ENCODE measurements at regions not wholly inside any gene's neighbourhood (a gene's known extent, or its start where the extent isn't known, plus 50 kb on each side); places are given as distances from the start of the nearest gene placed in this dataset.

DNA sequence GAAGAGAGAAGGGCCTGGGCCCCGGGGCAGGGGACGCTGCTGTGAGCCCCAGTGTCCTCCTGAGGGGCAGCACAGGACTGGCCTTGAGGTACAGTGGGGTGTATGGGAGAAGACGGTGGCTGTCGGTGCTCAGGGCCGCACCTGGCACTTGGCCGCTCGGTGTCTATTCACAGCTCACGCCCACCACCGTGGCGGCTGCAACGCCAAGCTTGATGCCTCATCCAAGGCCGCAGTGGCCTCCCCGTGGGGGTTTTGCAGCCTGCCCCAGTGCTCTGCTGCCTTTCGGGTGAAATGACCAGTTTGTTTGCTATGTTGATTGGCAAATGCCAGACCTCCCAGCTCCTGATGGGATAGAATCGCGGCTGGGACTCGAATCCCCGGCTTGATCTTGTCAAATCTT, 79.5 kb upstream of the SLCO4A1 start:
- no peak for DNase-seq (ENCODE audit: low read depth in 2 of 2)

DNA sequence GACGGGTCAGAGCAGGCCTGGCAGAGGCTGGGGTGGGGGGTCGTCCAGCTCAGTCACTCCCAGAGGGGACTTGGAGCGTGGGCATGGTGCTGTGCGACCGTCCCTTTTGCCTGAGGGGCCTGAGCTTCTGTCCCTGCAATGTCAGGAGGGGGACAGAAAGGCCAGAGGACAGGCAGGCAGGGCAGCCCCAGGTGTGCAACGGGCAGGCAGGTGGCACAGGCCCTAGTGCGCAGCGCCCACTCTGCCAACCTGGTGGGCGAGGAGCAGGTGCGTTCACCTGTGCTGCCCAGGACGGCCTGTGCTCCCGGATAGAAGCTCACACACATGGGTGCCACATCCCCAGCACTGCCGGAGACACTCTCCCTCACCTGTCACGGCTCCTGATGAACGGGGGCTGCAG, 78.7 kb upstream of the SLCO4A1 start:
- no peak for DNase-seq (ENCODE audit: low read depth in 2 of 2)

- no peak for DNase-seq (ENCODE audit: low read depth in 2 of 2)
Observed at GRCh38 chr20:62564456-62565245, 77.7 kb upstream of the SLCO4A1 start.

GRCh38 chr20:62566266-62566665, 76.0 kb upstream of the SLCO4A1 start:
- no peak for DNase-seq (ENCODE audit: low read depth in 2 of 2)

DNA sequence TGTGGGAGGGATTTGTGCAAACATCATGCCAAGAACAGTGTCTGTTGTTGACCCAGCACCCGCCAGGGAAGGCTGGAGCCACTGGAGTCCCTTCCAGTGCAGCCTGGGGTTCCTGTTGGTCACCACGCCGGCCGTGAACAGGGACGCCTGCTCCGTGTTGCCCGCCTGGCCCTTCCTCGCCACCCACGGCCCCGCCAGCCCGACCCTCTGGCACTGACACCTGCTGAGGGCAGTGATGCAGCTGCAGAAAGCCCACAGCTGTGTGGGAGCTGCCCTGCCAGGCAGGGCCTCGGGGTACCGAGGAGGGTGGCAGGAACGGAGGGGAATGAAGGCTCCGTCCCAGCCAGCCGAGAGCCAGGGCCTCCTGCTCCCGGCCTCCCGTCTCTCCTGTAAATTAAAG, 75.5 kb upstream of the SLCO4A1 start:
- DNase-seq (ENCODE audit: low read depth in 2 of 2), result no peak

GRCh38 chr20:62567246-62568044, 74.9 kb upstream of the SLCO4A1 start:
- no peak for DNase-seq (ENCODE audit: low read depth in 2 of 2)

DNA sequence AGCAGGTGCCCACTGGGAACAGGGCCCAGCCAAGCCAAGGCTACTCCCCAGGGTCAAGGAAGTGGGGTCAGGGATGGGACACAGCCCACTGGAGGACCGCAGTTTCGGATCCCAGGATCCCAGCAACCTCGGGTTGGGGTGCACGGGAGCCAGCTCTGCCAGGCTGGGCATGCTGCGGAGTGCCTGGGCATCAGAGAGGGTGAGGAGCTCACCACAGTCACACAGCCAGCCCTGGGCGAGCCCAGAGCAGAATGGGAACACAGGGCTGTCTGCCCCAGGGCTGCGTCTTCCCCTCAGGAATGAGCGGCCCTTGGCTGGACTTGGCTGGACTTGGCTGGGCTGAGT, 74.3 kb upstream of the SLCO4A1 start:
- no peak for DNase-seq (ENCODE audit: low read depth in 2 of 2)

GRCh38 chr20:62569615-62570014, 72.7 kb upstream of the SLCO4A1 start:
- no peak for DNase-seq (ENCODE audit: low read depth in 2 of 2)

- no peak for DNase-seq (ENCODE audit: low read depth in 2 of 2)
Observed at GRCh38 chr20:62570403-62570802, 71.9 kb upstream of the SLCO4A1 start.

GRCh38 chr20:62570897-62571668, 71.2 kb upstream of the SLCO4A1 start:
- no peak for DNase-seq (ENCODE audit: low read depth in 2 of 2)

DNA sequence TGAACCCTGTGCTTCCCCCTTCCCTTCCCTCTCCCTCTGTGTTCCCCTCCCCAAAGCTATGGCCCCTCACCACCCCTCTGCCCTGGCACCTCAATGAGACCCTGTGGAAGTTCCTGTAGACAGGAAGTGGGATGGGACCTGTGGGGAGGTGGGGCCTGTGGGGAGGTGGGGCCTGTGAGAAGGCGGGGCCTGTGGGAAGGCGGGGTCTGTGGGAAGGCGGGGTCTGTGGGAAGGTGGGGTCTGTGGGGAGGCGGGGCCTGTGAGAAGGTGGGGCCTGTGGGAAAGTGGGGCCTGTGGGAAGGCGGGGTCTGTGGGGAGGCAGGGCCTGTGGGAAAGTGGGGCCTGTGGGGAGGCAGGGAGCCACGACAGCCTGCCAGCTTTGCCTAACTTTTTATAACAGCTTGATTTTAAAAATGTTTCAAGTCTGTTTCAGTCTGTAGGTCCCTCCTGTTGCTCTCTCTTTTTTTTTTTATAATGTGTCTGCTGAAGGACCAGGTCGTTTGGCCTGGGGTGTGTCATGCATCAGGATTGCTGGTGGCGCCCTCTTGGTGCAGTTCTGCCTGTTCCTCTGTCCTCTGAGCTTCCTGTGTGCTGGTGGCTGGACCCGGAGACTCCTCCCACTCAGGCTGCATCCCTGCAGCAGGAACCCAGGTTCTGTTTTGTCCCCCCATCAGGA, 70.5 kb upstream of the SLCO4A1 start:
- no peak for DNase-seq (ENCODE audit: low read depth in 2 of 2)

DNA sequence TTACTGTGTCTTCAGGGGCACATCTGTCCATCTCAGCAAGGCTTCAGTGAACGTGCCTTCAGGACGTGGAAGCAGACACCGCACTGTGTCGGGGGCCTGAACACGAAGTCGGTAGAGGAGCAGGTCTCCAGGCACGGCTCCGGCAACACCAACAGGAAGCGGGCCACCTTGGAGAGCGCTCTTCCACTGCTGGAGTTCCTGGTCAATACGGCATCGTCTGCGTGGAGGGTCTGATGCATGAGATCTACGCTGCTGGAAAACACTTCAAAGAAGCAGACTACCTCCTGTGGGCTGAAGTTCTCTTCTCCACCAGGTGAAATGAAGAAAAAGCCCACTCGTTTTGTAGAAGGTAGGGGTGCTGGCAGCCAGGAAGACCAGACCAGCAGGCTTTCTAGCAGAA, 69.3 kb upstream of the SLCO4A1 start:
- no peak for DNase-seq (ENCODE audit: low read depth in 2 of 2)

- DNase-seq (ENCODE audit: low read depth in 2 of 2), result no peak
Observed at GRCh38 chr20:62573817-62574216, 68.5 kb upstream of the SLCO4A1 start.

GRCh38 chr20:62574230-62574993, 67.9 kb upstream of the SLCO4A1 start:
- no peak for DNase-seq (ENCODE audit: low read depth in 2 of 2)

DNA sequence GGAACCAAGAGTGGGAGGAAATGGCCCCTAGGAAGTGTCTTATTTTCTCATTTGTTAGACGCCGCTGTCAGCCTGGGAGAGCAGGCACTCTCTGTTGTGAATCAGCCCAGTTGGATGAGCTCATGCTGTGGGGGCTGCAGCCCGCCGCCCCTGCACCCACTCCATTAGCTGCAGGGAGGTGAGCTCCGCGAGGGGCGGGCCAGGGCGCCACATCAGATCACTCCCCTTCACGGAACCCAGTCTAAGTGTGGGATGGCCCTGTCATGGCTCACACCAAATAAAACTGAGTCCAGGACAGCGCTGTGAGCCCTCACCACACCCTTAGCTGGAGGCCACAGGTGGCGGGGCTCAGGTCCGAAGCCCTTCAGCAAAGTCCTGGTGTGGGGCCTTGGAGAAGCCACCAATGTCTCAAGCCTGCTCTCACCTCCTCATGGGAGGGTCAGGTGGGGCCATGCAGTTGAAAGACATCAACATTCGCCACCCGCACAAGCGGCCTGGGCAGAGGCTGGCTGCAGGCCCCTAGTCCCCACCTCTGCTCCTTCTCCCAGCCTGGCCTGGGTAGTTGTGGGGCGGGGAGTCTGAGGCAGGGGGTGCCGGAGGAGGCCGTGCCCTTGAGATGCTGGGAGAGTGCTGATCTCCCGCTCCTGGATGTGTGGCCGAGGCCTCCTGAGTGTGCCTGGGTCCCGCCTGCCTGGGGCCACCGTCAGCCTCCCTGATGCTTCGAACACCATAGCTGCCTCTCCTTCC, 66.2 kb upstream of the SLCO4A1 start:
- DNase-seq (ENCODE audit: low read depth in 2 of 2), result no peak

GRCh38 chr20:62576815-62577489, 65.4 kb upstream of the SLCO4A1 start:
- DNase-seq (ENCODE audit: low read depth in 2 of 2), result no peak

GRCh38 chr20:62577490-62577836, 64.8 kb upstream of the SLCO4A1 start:
- no peak for DNase-seq (ENCODE audit: low read depth in 2 of 2)

GRCh38 chr20:62578294-62578897, 63.9 kb upstream of the SLCO4A1 start:
- no peak for DNase-seq (ENCODE audit: low read depth in 2 of 2)

DNA sequence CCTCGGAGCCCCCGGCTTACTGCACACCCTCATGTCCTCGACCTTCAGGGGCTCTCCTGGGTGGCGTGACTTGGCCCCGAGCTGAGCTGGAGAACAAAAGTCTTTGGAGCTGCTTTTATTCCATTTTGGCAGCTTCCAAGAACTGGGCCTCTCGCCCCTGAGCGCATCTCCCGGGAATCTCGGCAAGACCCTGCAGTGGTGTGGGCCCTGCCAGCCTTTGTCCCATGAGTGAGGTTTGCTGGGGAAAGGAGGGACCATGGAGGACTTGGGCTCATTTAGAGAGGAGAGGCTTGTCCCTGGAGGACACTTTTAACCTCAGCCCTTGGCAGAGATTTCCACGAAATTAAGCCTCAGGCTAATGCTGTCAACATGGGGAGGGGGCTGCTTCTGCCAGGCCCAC, 62.3 kb upstream of the SLCO4A1 start:
- DNase-seq (ENCODE audit: low read depth in 2 of 2), result no peak

DNA sequence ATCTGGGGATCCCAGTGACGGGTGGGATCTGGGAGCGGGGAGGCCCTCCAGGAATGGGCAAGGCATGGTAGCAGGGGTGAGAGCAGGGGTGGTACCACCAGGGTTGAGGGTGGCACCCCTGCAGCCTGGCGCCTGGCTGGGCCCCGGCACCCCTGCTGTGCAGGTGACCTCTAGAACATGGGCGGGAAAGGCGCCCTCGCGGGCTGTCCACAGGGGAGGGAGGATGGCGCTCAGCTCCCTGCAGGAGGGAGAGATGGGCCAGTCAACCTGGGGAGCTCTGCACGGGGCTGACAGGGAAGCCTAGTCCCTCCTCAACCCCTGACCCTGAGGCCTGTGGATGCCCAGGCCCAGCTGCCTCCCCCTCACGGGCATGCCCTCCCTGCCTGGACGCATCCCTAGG, 61.6 kb upstream of the SLCO4A1 start:
- no peak for DNase-seq (ENCODE audit: low read depth in 2 of 2)
